Lower leg skin (tissue), 4 donors: ENCODE measurements at regions not wholly inside any gene's neighbourhood (a gene's known extent, or its start where the extent isn't known, plus 50 kb on each side); places are given as distances from the start of the nearest gene placed in this dataset.

Source experiments
- DNase-seq, 2 donors: peaks; one replicate each; pipeline ENCODE4 v3.0.0-alpha.2; 2019; ENCODE audit warnings: low spot score in 2 of 2
- H3K4me3 ChIP-seq: fragments of 200-600 bp; sonication (generic); 2 replicates; pipeline ENCODE4 v1.5.1; 2017; ENCODE audit warnings: mild to moderate bottlenecking, low read depth; ENCODE audit not compliant: poor library complexity, severe bottlenecking
- CTCF ChIP-seq, 3 donors: fragments of 450-650 bp; IDR thresholded peaks; one replicate each; pipeline ENCODE4 v1.5.1; 2016; ENCODE audit warnings: antibody characterized with exemption in 3 of 3, mild to moderate bottlenecking in 3 of 3, moderate library complexity in 2 of 3
- POLR2A ChIP-seq, 2 donors: fragments of 450-650 bp; IDR thresholded peaks; one replicate each; pipeline ENCODE4 v1.6.1; 2016 to 2017; ENCODE audit warnings: antibody characterized with exemption in 2 of 2, mild to moderate bottlenecking in 1 of 2, moderate library complexity in 1 of 2
- WGBS, 2 donors: methylation state at CpG; one replicate each; pipeline ENCODE4 v1.1.5; 2018; 5-methylcytosine and 5-hydroxymethylcytosine counted together
- intact Hi-C: fragments of 100-400 bp; cut with DNase I; formaldehyde crosslinking; loops from one replicate; pipeline ENCODE4 v1.15.0; 2023; ENCODE audit warnings: low total_unique reads

GRCh38 chr2:16394986-16395550 is 270.6 kb downstream of the CYRIA start:
- H3K4me3 ChIP-seq = no peak overlapping the region
- TF ChIP-seq CTCF (IDR thresholded peaks at IDR 0.05) (no peak), POLR2A (IDR thresholded peaks at IDR 0.05) (no peak)
- WGBS, 2 donors = 56% methylated on average over 3 of the region's 3 CpGs
- intact Hi-C loops = no loop called here
- DNase-seq = no peak

DNA sequence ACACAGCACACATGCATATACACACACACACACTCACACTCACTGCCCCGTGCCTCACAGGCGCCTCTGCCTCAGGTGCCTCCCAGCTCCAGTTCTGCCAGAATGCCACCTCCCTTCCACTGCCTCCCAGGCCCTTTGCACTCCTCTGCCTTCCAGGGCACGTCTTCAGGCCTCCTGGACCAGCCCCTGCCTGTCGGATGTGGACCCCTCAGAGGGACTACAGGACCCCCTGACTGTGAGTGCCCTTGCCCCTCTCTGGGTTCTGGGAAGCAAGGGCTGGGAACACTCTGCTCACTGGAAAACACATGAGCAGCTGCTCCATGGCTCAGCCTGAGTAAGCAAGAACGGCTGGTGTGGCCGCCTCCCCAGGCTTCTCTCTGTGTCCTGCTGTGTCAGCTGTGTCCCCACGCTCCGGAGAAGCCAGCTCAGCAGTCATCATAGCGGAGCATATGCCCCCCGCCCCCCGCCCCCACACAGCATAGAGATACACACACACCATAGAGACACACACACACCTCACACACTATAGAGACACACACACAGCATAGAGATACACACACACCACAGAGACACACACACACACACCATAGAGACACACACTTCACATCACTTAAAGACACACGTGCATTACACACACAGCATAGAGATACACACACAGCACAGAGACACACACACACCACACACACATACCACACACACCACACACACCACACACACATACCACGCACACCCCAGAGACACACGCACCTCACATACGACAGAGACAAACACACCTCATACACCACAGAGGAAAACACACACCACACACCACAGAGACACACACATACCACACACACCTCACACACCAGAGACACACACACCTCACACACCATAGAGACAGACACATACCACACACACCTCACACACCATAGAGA is 271.3 kb downstream of the CYRIA start:
- intact Hi-C loops = no loop called here

DNA sequence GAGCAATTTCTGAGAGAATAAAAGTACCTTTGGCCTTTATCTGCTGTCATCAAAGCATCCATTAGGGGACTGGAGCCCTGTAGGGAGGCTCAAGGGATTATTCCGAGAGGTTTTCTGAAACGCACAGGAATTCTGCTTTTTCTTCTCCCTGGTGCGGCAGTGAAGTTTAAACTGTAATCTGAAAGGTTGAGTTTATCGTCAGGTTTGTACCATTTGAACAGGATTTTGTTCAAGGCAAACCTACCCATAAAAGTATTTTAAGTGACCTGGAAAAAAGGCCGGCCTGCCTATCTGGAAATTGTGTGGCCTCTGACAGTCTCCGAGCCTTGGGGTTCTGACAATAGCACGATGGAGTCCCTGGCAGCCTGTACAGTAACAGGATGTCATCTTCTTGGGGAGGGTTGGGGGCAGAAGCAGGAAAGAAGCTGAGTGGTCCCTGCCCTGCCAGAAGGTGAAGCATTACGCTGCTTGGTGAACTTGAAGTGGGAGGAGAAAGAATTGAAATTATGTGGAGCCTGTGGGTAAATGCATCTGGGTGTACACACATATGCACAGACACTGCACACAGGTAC is 272.0 kb downstream of the CYRIA start:
- intact Hi-C loops = no loop called here
- no peak overlapping the region for H3K4me3 ChIP-seq
- TF ChIP-seq CTCF (IDR thresholded peaks at IDR 0.05) (no peak), POLR2A (IDR thresholded peaks at IDR 0.05) (no peak)
- DNase-seq = no peak
- WGBS, 2 donors = 83 to 88% methylated on average over 8 of the region's 8 CpGs

More for the DNA sequence above, 271.3 kb downstream of the CYRIA start:
- no peak for DNase-seq
- no peak for TF ChIP-seq POLR2A (IDR thresholded peaks at IDR 0.05)
- no peak for TF ChIP-seq CTCF (IDR thresholded peaks at IDR 0.05)
- WGBS, 2 donors = 42 to 43% methylated on average over 14 to 15 of the region's 15 CpGs
- H3K4me3 ChIP-seq = no peak overlapping the region

DNA sequence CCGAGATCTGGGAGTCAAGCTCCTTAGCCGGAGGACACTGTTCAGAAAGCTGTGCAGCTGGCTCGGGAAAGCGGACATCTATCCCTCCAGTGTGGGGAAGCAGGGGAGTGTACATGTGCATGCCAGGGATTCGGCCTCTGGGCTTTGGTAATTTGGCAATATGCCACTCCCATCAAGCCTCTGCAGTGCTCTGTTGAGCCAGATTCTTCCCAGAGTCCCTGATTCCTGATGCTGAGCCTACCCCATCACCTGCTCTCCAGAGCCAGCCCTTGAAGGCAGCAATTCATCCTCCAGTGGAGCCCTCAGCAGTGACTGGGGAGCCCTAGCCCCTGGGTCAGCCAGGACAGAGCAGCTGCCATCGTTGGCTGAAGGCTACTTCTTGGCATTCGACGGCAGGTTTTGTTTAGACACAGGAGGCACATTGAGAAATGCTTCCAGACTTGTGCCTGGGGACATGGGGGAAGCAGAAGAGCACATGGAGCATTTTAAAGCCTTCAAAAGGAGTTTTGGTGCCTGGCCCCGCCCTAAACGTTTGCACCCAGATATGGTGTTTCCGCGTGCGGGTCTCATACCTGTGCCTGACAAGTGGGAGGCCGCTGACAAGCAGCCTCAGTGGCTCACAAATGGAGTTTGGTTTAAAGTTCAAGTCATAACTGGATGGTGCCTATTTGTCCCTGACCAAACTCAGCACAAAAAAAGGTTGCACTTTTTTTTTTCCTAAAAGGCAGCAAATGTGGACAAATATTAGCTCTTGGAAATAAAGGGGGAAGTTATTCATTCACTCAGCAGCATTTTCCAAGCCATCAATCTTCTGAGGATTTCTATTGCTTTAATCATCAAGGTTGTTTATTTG is 272.8 kb downstream of the CYRIA start:
- H3K4me3 ChIP-seq = no peak overlapping the region
- 49% methylated on average over 13 to 14 of the region's 14 CpGs for WGBS, 2 donors
- TF ChIP-seq POLR2A (IDR thresholded peaks at IDR 0.05) (no peak), CTCF (IDR thresholded peaks at IDR 0.05) (no peak)
- no peak for DNase-seq
- intact Hi-C loops = no loop called here

GRCh38 chr2:16391986-16392385 is 273.6 kb downstream of the CYRIA start:
- WGBS, 2 donors = 79 to 84% methylated on average over 5 of the region's 5 CpGs
- H3K4me3 ChIP-seq = no peak overlapping the region
- TF ChIP-seq CTCF (IDR thresholded peaks at IDR 0.05) (no peak), POLR2A (IDR thresholded peaks at IDR 0.05) (no peak)
- intact Hi-C loops = no loop called here
- no peak for DNase-seq
